WI38 (cell line): ENCODE measurements at regions not wholly inside any gene's neighbourhood (a gene's known extent, or its start where the extent isn't known, plus 50 kb on each side); places are given as distances from the start of the nearest gene placed in this dataset.

Experiments used
- H3K4me3 ChIP-seq: 2 replicates; pipeline ENCODE4 v1.5.1; 2011; ENCODE audit warnings: low read depth, mild to moderate bottlenecking, control low read depth, low read length
- TF ChIP-seq, protein P1 (sequence below): IDR thresholded peaks from 2 replicates; pipeline ENCODE4 v1.5.1; 2012; ENCODE audit warnings: low read depth, mild to moderate bottlenecking, control low read depth, low read length

GRCh38 chr16:13858873-13859580 lies 60.9 kb upstream of the ERCC4 start:
- TF ChIP-seq, protein P1, sequence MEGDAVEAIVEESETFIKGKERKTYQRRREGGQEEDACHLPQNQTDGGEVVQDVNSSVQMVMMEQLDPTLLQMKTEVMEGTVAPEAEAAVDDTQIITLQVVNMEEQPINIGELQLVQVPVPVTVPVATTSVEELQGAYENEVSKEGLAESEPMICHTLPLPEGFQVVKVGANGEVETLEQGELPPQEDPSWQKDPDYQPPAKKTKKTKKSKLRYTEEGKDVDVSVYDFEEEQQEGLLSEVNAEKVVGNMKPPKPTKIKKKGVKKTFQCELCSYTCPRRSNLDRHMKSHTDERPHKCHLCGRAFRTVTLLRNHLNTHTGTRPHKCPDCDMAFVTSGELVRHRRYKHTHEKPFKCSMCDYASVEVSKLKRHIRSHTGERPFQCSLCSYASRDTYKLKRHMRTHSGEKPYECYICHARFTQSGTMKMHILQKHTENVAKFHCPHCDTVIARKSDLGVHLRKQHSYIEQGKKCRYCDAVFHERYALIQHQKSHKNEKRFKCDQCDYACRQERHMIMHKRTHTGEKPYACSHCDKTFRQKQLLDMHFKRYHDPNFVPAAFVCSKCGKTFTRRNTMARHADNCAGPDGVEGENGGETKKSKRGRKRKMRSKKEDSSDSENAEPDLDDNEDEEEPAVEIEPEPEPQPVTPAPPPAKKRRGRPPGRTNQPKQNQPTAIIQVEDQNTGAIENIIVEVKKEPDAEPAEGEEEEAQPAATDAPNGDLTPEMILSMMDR = no peak
- H3K4me3 ChIP-seq = no peak overlapping the region

- TF ChIP-seq, protein P1 = no peak
- H3K4me3 ChIP-seq = no peak overlapping the region
These were observed 56.7 kb upstream of the ERCC4 start for GRCh38 chr16:13863075-13863765.

DNA sequence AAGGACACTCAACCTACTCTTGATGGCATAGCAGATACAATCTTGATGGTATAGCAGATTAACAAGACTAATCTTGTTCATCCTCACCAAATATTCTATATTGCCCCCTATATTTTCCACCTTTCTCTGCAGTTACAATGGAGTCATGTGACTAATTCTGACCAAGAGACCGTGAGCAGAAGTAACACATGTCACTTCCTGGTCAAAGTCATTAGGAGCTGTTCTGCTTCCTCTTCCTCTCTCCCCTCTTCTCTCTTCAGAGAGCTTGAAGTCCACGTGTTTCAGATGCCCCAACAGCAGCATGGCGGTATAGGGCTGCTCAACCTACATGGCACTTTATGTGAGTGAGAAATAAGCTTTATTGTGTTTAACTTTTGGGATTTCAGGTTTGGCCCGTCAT lies 55.3 kb upstream of the ERCC4 start:
- TF ChIP-seq, protein P1 = no peak
- H3K4me3 ChIP-seq = no peak overlapping the region

GRCh38 chr16:13866073-13866472 lies 53.9 kb upstream of the ERCC4 start:
- TF ChIP-seq, protein P1 = peak; percentile 87
- no peak overlapping the region for H3K4me3 ChIP-seq
